ENCODE measurements at regions not wholly inside any gene's neighbourhood (a gene's known extent, or its start where the extent isn't known, plus 50 kb on each side); places are given as distances from the start of the nearest gene placed in this dataset.

GRCh38 chr6:113401231-113401630 is 455.9 kb upstream of the MARCKS start:
- no peak for DNase-seq (ENCODE audit: low read depth in 1 of 2, low spot score in 1 of 2)
- no peaks in the 10 kb centered on the region for H3K9me3 ChIP-seq
- CTCF ChIA-PET, result no interaction called here
- no peak for TF ChIP-seq SMC3 (IDR thresholded peaks at IDR 0.05)
- no peak for TF ChIP-seq POLR2A (IDR thresholded peaks at IDR 0.05; ENCODE audit: low read length)
- no peak overlapping the region for H3K4me3 ChIP-seq
- WGBS (ENCODE audit: missing lambda C conversion rate), result 46% methylated on average over 2 of the region's 2 CpGs
- no peak overlapping the region for H3K4me2 ChIP-seq
- FAIRE-seq, result no peak
- H3K27ac ChIP-seq, result no peak overlapping the region
- POLR2A ChIA-PET, result no interaction called here
- no peaks in the 10 kb centered on the region for H3K4me1 ChIP-seq
- no peak for ATAC-seq

- POLR2A ChIA-PET, result no interaction called here
- Histone ChIP-seq H3K9me3 (no peaks in the 10 kb centered on the region), H3K27ac (no peak overlapping the region), H3K4me2 (no peak overlapping the region), H3K4me1 (no peaks in the 10 kb centered on the region), H3K4me3 (no peak overlapping the region)
- no peak for FAIRE-seq
- WGBS (ENCODE audit: missing lambda C conversion rate), result 63% methylated on average over 1 of the region's 1 CpG
- no peak for DNase-seq (ENCODE audit: low read depth in 1 of 2, low spot score in 1 of 2)
- CTCF ChIA-PET, result no interaction called here
- TF ChIP-seq RARB (CRISPR knock-in tag; IDR thresholded peaks at IDR 0.05) (no peak), EHMT2 (IDR thresholded peaks at IDR 0.05; ENCODE audit: low read depth) (no peak), FOSB (CRISPR knock-in tag; IDR thresholded peaks at IDR 0.05) (no peak), HDAC2 (IDR thresholded peaks at IDR 0.05) (no peak), CHD4 (IDR thresholded peaks at IDR 0.05; ENCODE audit: borderline replicate concordance) (no peak), POLR2A (IDR thresholded peaks at IDR 0.05; ENCODE audit: low read length) (no peak), RAD21 (conservative IDR thresholded peaks at IDR 0.05 in 1 of 2, IDR thresholded peaks at IDR 0.05 in 1 of 2) (no peak), BHLHE40 (IDR thresholded peaks at IDR 0.05; ENCODE audit: low read depth, low read length) (no peak), JUNB (IDR thresholded peaks at IDR 0.05) (no peak), BCL3 (IDR thresholded peaks at IDR 0.05) (no peak), ELK1 (IDR thresholded peaks at IDR 0.05; ENCODE audit: low read depth, low read length) (no peak), EHF (CRISPR knock-in tag; IDR thresholded peaks at IDR 0.05) (no peak), CEBPB (IDR thresholded peaks at IDR 0.05) (no peak), ESRRA (IDR thresholded peaks at IDR 0.05; ENCODE audit: borderline replicate concordance, low read length) (no peak), ZSCAN20 (CRISPR knock-in tag; IDR thresholded peaks at IDR 0.05) (no peak), REST (IDR thresholded peaks at IDR 0.05) (no peak), HOXA7 (CRISPR knock-in tag; IDR thresholded peaks at IDR 0.05) (no peak), ZFP36 (IDR thresholded peaks at IDR 0.05; ENCODE audit: borderline replicate concordance, partially characterized antibody) (no peak)
- ATAC-seq, result no peak
Measured at GRCh38 chr6:113402544-113402943, 454.6 kb upstream of the MARCKS start.

- FAIRE-seq (no peak), DNase-seq (ENCODE audit: low read depth in 1 of 2, low spot score in 1 of 2) (no peak), ATAC-seq (no peak)
- POLR2A ChIA-PET, result no interaction called here
- Histone ChIP-seq H3K4me2 (no peak overlapping the region), H3K9me3 (no peaks in the 10 kb centered on the region), H3K4me1 (no peaks in the 10 kb centered on the region), H3K27ac (no peak overlapping the region), H3K4me3 (no peak overlapping the region)
- WGBS (ENCODE audit: missing lambda C conversion rate), result 87% methylated on average over 6 of the region's 6 CpGs
- CTCF ChIA-PET, result interaction anchor here (0.9 kb wide), 1 partner anchor 12 kb away, joined by 3 read pairs; no protein-coding TSS in a partner anchor
- TF ChIP-seq BHLHE40 (IDR thresholded peaks at IDR 0.05; ENCODE audit: low read depth, low read length) (no peak), POLR2A (IDR thresholded peaks at IDR 0.05; ENCODE audit: low read length) (no peak), MAZ (IDR thresholded peaks at IDR 0.05; ENCODE audit: borderline replicate concordance, low read depth, low read length) (no peak), GATA3 (IDR thresholded peaks at IDR 0.05; ENCODE audit: borderline replicate concordance) (no peak), HOXA7 (CRISPR knock-in tag; IDR thresholded peaks at IDR 0.05) (no peak), ZC3H11A (IDR thresholded peaks at IDR 0.05) (no peak), ESRRA (IDR thresholded peaks at IDR 0.05; ENCODE audit: borderline replicate concordance, low read length) (no peak), SREBF2 (IDR thresholded peaks at IDR 0.05) (no peak), ZFP36 (IDR thresholded peaks at IDR 0.05; ENCODE audit: borderline replicate concordance, partially characterized antibody) (no peak), TP53 (CRISPR knock-in tag; IDR thresholded peaks at IDR 0.05) (no peak), JUN (IDR thresholded peaks at IDR 0.05) (no peak), RARB (CRISPR knock-in tag; IDR thresholded peaks at IDR 0.05) (no peak), EHMT2 (IDR thresholded peaks at IDR 0.05; ENCODE audit: low read depth) (no peak), ATOH8 (CRISPR knock-in tag; IDR thresholded peaks at IDR 0.05; ENCODE audit: low read depth) (no peak), HDAC2 (IDR thresholded peaks at IDR 0.05) (no peak), CEBPB (IDR thresholded peaks at IDR 0.05) (no peak)
Measured at GRCh38 chr6:113403966-113404595, 453.1 kb upstream of the MARCKS start.

All from A549 (cell line).